GM19239 (cell line): ENCODE measurements at regions not wholly inside any gene's neighbourhood (a gene's known extent, or its start where the extent isn't known, plus 50 kb on each side); places are given as distances from the start of the nearest gene placed in this dataset.
A peak's percentile ranks its signal among the peaks of the same experiment; 100 is the strongest.
"Not testable (repeated sequence)": the region's sequence is repeated elsewhere in the genome, so short reads cannot be mapped to it uniquely, and the experiment has no call there.

ENCODE experiments used
- DNase-seq: peaks from one replicate; pipeline ENCODE4 v3.0.0; 2011; ENCODE audit warnings: low spot score; ENCODE audit not compliant: insufficient read length
- FAIRE-seq: peaks from 2 replicates; lab custom pipeline; 2011; peaks lifted over from hg19 to GRCh38; lab: Jason Lieb, UNC

DNA sequence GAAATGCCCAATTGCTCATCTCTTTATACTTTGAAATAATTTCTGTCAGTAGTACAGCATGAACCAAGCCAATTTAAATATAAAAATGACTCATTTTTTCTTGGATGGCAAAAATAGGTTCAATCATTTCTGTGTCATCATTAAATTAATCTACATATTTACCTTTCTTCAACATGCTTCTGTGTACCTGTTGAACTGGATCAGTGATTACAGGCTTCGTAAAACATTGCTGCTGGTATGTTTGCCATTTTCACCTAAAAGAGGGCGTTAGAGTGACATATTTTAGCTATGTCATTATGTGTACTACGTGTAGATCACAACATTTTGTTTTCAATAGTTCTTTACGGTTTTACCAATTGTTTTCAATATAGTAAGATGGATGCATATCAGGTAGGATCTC, 340.5 kb upstream of the MAOA start:
- DNase-seq (no peak), FAIRE-seq (no peak)

DNA sequence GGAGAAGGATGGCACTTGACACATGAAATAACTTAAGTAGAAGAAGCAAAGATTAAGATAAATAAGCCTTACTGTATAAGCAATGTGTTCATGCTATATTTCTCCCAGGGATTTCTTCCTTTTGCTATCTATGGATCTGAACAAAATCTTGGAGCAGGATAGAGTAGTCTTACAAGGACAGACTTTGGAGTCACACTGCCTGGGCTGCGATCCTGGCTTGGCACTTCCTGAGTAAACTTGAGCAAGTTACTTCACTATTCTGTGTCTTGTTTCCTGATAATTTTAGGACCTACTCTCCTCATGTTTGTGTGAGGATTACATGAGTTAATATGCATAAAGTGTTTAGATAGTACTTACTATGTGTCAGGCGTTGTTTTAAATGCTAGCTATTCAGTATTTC, 340.0 kb upstream of the MAOA start:
- DNase-seq (no peak), FAIRE-seq (no peak)

DNA sequence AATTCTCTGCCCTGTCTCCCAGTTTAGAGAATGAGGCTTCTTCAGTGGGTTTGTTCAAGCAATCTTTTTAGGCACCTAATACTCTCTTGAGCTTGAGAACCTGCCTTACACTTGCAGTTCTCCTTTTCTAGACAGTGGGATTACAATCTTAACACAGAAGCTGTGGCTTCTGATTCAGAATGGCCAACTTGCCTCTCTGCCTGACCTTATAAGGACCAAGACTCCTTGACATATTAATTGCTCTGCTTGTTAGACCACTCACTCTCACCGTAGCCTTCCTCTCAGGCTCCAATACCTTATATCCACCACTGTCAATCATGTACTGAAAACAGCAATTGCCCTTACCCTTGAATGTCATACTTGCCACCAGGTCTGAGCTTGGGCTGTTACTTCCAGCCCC, 338.7 kb upstream of the MAOA start:
- DNase-seq (no peak), FAIRE-seq (no peak)

DNA sequence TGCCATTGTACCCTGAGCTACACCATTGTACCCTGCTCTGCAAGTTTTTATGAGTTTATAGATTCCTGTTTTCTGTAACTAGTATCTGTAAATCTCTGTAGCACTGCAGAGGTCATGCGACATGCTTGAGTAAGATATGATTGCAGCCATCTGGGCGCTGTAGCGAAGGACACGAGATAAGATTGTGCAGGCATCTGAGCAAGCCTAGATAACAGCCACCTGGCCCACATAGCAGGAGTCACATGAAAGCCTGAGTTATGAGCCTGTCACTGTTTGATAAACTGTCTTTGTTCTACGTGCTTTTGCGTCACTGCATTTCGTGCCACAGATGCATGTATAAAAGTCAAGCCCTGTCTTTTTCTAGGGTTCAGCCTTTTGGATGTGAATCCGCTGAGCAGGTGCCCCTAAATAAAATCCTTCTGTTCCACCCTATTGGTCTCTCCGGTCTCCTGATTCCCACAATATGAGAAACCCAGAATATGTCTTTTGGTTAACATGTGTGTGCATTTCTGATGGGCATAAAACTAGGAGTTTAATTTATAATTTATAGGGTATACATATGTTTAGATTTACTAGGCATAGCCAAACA, 327.6 kb upstream of the MAOA start:
- DNase-seq, result no peak

DNA sequence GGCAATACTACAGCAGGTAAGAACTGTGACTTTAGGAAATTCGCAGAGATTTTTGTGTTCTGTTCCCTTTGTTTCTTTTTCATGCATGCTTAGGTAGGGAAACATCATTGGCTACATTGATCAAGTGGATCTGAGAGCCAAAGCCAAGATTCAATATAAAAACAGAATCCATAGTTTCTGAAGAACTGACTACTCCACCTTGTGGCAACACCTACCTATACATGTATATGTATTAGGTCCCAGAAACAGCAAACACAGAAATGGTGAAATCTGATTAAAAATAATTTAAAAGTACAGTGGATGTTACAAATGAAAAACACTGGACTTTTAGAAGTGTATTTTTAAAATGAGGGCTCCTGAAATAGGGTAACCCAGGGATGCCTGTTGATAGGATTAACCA, 322.6 kb upstream of the MAOA start:
- DNase-seq (no peak), FAIRE-seq (no peak)

More for the DNA sequence above, 327.6 kb upstream of the MAOA start:
- FAIRE-seq, result no peak

DNA sequence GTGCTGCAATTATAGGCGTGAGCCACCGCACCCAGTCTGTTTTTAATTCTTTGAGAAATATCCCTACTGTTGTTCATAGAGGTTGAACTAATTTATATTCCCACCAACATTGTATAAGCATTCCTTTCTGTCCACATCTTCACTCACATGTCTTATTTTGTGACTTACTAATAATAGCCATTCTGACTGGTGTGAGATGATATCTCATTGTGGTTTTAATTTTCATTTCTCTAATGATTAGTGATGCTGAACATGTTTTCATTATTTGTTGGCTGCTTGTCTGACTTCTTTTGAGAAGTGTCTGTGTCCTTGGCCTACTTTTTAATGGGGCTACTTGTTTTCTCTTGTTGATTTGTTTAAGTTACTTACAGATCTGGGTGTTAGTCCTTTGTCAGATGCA, 310.9 kb upstream of the MAOA start:
- DNase-seq, result no peak
- FAIRE-seq, result no peak

DNA sequence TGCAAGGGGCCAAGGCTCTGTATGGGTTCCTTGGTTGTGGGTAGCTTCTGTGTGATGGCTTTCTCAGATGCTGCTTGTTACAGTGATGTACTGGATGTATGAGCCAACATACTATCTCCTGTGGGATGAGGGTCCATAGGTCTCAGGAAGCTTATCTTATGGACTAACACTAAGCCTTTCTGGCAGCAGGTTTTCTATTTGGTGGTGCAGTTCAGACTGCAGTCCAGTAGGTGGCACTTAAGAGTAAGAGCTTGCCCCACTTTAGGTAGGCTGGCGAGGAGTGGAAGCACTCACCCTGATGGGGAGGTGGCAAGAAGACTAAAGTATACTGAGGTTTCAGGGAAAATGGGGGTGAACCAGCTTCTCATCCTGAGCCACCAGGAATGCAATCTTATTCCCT, 306.7 kb upstream of the MAOA start:
- DNase-seq, result peak; percentile 2
- FAIRE-seq, result peak; percentile 93

DNA sequence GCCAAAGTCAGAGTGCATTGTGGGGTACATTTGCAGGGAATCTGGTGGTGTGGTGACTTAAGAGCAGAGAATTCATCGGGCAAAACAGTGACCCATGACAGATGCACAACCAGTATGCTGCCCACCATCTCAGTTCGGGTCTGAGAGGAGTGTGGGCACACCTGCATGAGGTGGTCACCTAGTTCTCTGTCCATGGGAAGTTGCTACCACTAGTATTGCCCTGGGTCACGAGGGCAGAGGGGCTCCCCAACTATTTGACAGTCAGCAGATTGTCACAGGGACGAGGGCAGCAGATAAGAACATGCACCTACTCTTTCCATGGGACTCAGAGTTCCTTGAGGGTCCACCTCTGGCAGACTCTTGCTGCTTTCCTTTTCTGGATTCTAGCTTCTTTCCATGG, 305.2 kb upstream of the MAOA start:
- FAIRE-seq, result no peak
- DNase-seq, result no peak

DNA sequence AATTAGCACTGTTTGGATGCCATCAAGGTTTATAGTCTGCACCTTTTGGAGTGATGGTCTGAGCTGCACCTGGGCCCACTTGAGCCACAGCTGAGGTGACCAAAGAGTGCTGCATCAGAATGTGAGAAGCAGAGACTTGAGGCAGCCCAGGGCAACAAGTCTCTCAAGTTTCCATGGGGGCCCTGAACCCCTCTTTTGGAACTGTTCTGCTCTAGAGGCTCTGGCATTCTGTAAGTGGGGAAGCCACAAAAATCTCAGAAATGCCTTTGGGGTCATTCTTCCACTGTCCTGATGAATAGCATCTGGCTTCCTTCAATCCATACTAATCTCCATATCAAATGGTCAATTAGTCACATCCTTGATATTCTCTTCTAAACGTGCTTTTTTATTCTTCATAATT, 298.4 kb upstream of the MAOA start:
- no peak for DNase-seq
- no peak for FAIRE-seq

DNA sequence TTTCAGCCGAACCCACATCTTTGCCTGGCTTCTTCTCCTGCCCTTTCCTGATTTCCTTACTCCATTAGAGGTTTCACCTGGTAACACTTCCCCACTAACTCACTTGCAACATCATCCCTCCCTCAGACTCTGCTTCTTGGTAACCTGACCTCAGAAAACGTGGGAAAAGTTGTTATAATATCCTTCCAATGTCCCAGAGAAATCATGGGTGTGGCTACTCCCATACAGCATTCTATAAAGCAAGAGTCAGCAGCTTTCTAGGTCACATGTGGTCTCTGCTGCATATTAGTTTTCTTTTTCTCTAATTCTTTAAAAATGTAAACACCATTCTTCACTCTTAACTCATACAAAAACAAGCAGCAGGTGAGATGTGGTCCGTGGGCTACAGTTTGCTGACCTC, 283.1 kb upstream of the MAOA start:
- no peak for DNase-seq
- FAIRE-seq, result no peak

DNA sequence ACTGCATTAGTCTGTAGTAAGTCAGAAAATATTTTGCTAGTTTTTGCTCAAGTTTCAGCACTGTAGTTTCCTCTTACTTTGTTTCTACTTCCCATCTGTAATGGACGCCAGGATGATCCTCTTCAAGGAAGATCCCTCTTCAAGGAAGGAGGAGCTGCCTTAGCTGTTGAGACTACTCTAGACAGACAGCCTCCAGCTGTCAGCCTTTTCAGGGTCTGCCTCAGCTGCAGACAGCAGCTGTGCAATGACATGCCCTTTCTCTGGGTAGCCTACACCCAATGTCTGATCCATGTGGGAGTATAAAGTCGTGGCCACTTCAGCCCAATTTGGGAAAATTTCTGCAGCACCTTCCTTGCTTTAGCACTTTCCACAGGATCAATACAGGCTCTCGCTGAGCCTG, 281.0 kb upstream of the MAOA start:
- no peak for FAIRE-seq

DNA sequence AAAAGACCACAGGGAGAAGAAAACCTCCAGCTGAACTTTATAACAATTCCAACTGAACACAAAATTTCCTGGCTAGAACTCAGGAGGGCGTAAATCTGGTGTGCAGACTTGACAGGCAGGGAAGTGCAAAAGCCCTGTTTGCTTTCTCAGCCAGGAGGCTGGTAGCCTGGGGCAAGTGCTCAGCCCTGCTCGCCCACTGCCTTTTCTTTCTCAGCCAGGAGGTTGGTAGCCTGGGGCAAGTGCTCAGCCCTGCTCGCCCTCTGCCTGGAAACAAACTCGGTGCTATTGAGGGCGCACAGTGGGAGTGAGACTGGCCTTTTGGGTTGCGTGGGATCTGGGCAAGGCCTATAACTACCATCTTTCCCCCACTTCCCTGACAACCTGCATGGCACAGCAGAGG, 275.4 kb upstream of the MAOA start:
- FAIRE-seq (no peak), DNase-seq (no peak)

More for the DNA sequence above, 281.0 kb upstream of the MAOA start:
- DNase-seq, result no peak

DNA sequence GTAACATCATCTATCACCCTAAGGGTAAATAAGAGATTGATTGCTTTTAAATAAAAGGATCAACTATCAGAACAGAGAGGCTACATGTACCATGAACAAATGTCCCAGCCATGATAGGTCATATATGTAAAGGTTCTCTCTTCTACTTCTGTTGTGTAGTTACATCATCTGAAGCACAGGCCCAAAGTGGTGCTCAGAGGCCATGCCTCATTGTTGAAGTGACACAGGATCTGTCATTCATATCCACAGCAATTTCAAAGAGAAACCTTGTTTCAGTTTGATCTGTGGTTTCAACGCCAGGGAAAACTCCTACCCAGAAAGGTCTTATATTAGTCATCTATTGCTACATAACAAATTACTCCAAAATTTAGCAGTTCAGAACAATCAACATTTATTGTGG, 269.2 kb upstream of the MAOA start:
- FAIRE-seq, result peak; percentile 47
- DNase-seq, result no peak

DNA sequence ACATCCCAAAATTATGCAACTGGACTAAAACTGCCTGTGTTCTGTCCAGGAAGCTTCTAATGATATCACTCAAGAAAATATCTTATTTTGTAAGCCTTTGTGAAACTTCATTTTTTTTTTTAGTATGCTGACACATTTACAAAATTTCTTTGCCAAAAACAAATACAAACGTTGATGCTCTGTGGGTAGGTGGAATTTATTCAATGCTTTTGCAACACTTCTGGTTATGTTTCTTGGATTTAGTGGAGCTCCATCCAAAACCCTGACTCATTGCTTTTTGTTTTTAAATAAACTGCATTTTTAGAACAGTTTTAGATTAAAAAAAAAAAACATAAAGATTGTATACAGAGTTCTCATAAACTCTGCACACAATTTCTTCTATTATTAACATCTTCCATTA, 250.9 kb upstream of the MAOA start:
- FAIRE-seq (no peak), DNase-seq (no peak)

DNA sequence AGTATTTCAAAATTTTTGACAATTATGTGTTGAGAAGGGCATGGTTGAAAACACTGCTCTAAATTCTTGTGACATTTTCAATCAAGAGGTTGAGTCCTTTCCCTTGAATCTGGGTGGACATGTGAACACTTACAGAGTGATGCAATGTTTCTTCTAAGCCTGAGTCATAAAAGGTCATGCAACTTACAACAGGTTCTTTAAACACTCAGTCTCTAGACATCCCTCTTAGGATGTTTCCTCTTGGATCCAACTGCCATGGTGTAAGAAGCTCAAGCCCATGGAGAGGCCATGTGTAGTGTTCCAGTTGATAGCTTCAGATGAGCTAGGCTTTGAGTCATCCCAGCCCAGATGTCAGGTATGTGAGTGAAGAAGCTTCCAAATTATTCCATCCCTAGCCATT, 232.2 kb upstream of the MAOA start:
- FAIRE-seq, result no peak
- no peak for DNase-seq

DNA sequence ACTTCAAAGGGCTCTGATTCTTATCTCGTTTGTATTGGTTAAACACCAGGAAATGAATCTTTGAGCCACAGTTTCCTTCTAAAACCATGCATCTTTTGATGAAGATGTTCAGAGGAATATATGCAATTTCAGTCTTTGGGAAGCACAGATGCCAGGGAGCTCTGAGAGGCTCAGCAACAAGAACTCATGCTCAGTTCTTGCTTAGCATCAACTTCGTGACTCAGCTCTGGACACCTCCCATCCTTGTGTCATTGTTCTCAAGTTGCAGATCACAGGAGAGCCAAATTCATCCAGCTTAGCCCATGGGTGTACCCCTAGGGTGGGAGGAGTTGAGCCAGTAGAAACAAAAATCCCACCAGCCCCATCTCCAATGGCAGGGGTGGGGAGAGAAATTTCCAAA, 219.6 kb upstream of the MAOA start:
- DNase-seq, result no peak
- FAIRE-seq, result no peak

DNA sequence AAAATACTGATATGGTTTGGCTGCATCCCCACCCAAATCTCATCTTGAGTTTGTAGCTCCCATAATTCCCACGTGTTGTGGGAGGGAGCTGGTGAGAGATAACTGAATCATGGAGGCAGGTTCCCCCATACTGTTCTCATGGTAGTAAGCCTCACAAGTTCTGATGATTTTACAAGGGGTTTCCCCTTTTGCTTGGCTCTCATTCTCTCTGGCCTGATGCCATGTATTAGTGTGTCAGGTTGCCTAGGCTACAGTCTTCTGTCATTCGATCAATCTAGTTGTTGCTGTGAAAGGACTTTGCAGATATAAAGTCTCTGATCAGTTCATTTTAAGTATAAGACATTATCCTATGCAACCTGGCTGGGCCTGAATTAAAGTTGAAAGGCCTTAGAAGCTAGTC, 209.3 kb upstream of the MAOA start:
- no peak for FAIRE-seq
- DNase-seq, result no peak

DNA sequence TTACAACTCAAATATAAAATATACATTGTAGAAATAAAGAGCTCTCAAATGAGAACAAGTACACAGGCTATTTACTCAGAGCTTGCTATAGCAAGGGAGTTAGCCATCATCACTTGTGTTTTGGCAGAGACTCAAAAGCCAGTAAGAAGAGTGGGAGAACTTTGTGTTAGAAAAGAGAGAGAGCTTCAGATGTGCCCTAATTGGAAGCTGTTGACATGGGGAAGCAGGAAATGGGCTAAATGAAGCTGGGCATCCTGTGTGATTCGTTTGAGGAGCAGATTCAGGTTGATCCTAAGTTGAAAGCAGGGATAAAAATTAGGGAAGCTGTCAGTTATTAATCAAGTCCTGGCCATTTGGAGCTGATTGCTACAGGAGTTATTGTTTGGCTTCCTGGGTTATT, 207.4 kb upstream of the MAOA start:
- DNase-seq (no peak), FAIRE-seq (no peak)

DNA sequence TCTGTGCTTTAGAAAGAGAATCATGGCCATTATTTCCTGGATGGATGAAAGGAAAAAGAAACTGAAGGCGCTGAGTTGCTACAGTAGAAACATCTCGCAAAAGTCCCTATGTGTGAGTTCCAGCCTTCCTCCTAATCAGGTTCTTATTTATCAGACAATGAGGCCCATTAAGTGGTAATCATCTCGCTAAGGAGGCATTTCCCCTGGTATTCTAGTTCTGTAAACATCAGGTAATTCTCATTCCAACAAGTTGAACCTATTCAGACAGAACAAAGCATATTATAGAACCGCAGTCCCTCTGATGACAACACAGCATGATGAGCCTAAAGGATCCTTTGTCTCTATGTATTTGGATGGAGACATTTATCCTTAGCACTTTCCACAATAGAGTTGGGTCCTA, 205.7 kb upstream of the MAOA start:
- FAIRE-seq, result no peak

DNA sequence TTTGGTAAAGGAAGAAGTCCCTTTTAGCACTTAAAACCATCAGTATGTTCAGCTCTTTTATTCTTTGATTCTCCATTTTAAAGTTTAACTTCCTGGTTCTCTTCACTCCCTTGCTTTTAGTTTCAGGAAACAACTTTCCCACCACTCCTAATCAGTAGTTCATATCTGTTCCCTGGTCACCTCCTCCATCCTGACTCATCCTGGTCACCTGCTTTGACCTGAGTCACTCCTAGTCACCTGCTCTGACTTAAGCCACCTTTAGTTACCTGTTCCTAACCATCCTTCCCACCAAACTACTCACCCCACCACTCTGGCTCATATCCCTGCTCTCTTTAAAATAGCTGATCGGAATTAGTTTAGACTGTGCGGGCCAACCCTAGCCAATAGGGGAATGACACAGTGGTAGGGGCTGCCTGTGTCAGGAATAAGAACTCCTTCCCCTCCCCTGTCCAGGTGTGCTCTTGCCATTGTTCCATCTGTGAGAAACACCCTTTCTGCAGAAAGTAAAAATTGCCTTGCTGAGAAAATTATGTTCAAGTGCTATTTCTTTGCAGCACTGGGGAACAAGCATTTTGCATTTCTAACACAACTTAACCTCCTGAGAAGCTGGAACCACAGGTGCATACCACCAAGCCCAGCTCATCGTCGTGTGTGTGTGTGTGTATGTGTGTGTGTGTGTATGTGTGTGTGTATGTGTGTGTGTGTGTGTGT, 204.0 kb upstream of the MAOA start:
- not testable (repeated sequence) for DNase-seq, FAIRE-seq

More for the DNA sequence above, 205.7 kb upstream of the MAOA start:
- no peak for DNase-seq

DNA sequence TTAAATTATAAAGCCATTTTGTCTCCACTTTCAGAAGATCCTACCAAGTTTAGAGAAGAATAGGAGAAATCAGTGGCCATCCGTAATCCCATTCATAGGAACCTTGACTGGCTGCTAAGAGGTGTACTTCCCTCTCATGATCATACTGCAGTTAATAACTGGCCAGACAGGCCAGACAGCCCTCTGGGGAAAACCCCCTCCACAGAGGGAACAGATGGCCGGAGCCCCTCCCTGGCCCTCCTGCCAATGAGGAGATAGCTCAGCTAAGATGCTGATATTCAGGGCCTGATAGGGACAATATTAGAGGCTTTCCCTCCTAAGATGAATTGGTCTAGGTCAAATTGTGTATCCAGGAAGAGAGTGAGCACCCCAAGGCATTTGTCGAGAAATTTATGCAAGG, 200.0 kb upstream of the MAOA start:
- FAIRE-seq (no peak), DNase-seq (no peak)

DNA sequence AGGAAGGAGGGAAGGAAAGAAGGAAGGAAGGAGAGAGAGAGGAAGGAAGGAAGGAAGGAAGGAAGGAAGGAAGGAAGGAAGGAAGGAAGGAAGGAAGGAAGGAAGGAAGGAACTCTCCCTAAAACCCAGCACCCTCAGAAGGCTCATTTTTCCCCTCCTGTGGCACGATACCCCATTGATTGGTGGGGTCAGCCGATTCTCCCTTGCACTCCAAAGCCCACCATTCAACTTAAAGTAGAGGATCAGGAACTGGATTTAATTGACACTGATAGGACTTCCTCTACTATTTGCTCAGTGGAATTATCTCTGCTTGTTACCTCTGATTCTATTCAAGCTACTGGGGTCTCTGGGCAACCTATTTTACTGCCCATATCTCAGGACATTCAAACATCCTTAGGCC, 199.2 kb upstream of the MAOA start:
- no peak for FAIRE-seq
- no peak for DNase-seq
